ENCODE measurements at regions not wholly inside any gene's neighbourhood (a gene's known extent, or its start where the extent isn't known, plus 50 kb on each side); places are given as distances from the start of the nearest gene placed in this dataset.

DNA sequence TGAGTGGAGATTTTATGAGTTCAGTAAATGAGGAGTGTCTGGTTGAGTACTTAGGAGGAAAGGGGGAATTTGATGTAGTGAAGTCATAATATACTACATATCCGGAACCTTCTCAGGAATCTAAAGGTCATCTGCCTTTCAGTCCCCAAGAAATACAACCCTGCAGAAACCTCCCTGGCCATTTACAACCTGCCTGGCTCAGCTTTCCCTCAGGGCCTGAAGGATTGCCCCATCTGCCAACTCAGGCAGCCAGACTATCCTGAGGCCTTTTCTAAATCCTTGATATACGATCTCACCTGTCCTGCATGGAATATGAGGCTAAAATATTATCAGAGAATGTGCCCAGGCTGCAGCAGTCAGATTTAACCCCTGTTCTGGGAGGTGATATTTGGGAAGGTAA is 165.4 kb upstream of the SPOPL start:
- TF ChIP-seq POLR2AphosphoS5 (IDR thresholded peaks at IDR 0.05; ENCODE audit: insufficient read depth, low read depth, low read length) (no peak), EZH2 (IDR thresholded peaks at IDR 0.05; ENCODE audit: borderline replicate concordance, low read depth, low read length, severe bottlenecking) (no peak), FOS (IDR thresholded peaks at IDR 0.05; ENCODE audit: borderline replicate concordance, insufficient read depth, low read length) (no peak), GATA2 (IDR thresholded peaks at IDR 0.05; ENCODE audit: insufficient read depth, insufficient read length, low read depth, low read length) (no peak), JUN (IDR thresholded peaks at IDR 0.05; ENCODE audit: borderline replicate concordance, insufficient read depth, insufficient read length, low read depth) (no peak)
- TF ChIP-seq, protein P1, sequence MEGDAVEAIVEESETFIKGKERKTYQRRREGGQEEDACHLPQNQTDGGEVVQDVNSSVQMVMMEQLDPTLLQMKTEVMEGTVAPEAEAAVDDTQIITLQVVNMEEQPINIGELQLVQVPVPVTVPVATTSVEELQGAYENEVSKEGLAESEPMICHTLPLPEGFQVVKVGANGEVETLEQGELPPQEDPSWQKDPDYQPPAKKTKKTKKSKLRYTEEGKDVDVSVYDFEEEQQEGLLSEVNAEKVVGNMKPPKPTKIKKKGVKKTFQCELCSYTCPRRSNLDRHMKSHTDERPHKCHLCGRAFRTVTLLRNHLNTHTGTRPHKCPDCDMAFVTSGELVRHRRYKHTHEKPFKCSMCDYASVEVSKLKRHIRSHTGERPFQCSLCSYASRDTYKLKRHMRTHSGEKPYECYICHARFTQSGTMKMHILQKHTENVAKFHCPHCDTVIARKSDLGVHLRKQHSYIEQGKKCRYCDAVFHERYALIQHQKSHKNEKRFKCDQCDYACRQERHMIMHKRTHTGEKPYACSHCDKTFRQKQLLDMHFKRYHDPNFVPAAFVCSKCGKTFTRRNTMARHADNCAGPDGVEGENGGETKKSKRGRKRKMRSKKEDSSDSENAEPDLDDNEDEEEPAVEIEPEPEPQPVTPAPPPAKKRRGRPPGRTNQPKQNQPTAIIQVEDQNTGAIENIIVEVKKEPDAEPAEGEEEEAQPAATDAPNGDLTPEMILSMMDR (IDR thresholded peaks at IDR 0.05; ENCODE audit: extremely low read depth in 1 of 2, insufficient read depth in 1 of 2, low read depth in 1 of 2, low read length in 2 of 2): no peak

Data from endothelial cell of umbilical vein (primary cell).